Thoracic aorta (tissue), 2 donors: ENCODE measurements at regions not wholly inside any gene's neighbourhood (a gene's known extent, or its start where the extent isn't known, plus 50 kb on each side); places are given as distances from the start of the nearest gene placed in this dataset.

Source experiments
- ATAC-seq: fragments of 150-250 bp; one replicate; pipeline ENCODE4 v1.8.0; 2017; ENCODE audit warnings: low read depth; ENCODE audit not compliant: insufficient number of reproducible peaks, low FRiP score
- DNase-seq: peaks from one replicate; pipeline ENCODE4 v3.0.0-alpha.2; 2020; ENCODE audit warnings: low spot score
- H3K27ac ChIP-seq, 2 donors: fragments of 200-600 bp; sonication (generic); 1 replicate in 1 of 2; 2 replicates in 1 of 2; pipeline ENCODE4 v1.5.1; 2016; ENCODE audit warnings: mild to moderate bottlenecking in 2 of 2, moderate library complexity in 2 of 2
- H3K27me3 ChIP-seq: fragments of 200-600 bp; sonication (generic); replicated peaks from 2 replicates; pipeline ENCODE4 v1.6.0; 2016; ENCODE audit warnings: mild to moderate bottlenecking; ENCODE audit not compliant: insufficient read depth
- H3K36me3 ChIP-seq: fragments of 200-600 bp; sonication (generic); one replicate; pipeline ENCODE4 v1.5.1; 2016
- H3K4me1 ChIP-seq, 2 donors: fragments of 200-600 bp; sonication (generic); 1 replicate in 1 of 2; 2 replicates in 1 of 2; pipeline versions ENCODE4 v1.5.1 to v1.6.0; 2016; ENCODE audit warnings: low read depth in 2 of 2, mild to moderate bottlenecking in 1 of 2; ENCODE audit not compliant: control insufficient read depth in 1 of 2
- H3K4me3 ChIP-seq: fragments of 200-600 bp; sonication (generic); 2 replicates; pipeline ENCODE4 v1.5.1; 2016; ENCODE audit warnings: mild to moderate bottlenecking
- H3K9me3 ChIP-seq: fragments of 200-600 bp; sonication (generic); 2 replicates; pipeline ENCODE4 v1.5.1; 2016
- CTCF ChIP-seq: fragments of 200-600 bp; sonication (generic); IDR thresholded peaks from one replicate; pipeline ENCODE4 v1.5.1; 2019; ENCODE audit warnings: antibody characterized with exemption

DNA sequence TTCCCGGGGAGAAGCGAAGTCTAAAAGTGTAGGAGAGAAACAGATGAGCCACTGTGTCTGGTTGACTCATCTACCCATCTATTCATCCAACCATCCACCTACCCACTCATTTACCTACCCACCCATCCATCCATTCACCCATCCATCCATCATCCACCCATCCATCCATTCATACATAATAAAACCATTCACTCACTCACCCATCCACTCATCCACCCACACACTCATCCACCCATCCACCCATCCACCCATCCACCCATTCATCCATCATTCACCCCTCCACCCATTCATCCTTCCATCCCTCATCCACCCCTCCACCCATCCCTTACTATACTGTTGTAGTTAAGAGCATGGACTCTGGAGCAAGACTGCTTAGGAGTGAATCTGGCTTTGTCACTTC, 136.4 kb upstream of the ATP2B2 start:
- Histone ChIP-seq H3K4me3 (no peak overlapping the region), H3K27me3 (no peaks in the 10 kb centered on the region), H3K9me3 (peaks cover 6% of the 10 kb centered on the region), H3K36me3 (no peaks in the 10 kb centered on the region), H3K27ac (no peak overlapping the region), H3K4me1 (no peaks in the 10 kb centered on the region)
- ATAC-seq (no peak), DNase-seq (no peak)
- TF ChIP-seq CTCF: no peak

DNA sequence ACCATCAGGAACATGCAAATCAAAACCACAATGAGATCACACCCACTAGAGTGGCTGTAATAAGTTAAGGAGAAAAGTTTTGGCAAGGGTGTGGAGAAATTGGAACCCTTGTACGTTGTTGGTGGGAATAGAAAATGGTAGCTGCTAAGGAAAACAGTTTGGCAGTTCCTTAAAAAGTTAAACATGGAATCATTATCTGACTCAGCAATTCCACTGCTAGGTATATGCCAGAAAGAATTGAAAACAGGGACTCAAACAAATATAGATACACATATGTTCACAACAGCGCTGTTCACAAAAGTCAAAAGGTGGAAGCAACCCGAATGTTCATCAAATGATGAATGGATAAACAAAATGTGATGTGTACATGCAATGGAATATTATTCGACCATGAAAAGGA, 138.8 kb upstream of the ATP2B2 start:
- DNase-seq (no peak), ATAC-seq (no peak)
- Histone ChIP-seq H3K27me3 (no peaks in the 10 kb centered on the region), H3K27ac (no peak overlapping the region), H3K4me3 (no peak overlapping the region), H3K36me3 (no peaks in the 10 kb centered on the region), H3K9me3 (no peaks in the 10 kb centered on the region), H3K4me1 (no peaks in the 10 kb centered on the region)
- no peak for TF ChIP-seq CTCF

GRCh38 chr3:10645800-10646199, 140.4 kb upstream of the ATP2B2 start:
- H3K27me3 ChIP-seq: no peaks in the 10 kb centered on the region
- H3K4me3 ChIP-seq: no peak overlapping the region
- ATAC-seq: no peak
- no peak for DNase-seq
- H3K9me3 ChIP-seq: no peaks in the 10 kb centered on the region
- H3K4me1 ChIP-seq: no peaks in the 10 kb centered on the region
- H3K27ac ChIP-seq: no peak overlapping the region
- no peaks in the 10 kb centered on the region for H3K36me3 ChIP-seq
- no peak for TF ChIP-seq CTCF

GRCh38 chr3:10646531-10647335, 141.3 kb upstream of the ATP2B2 start:
- Histone ChIP-seq H3K27me3 (no peaks in the 10 kb centered on the region), H3K4me1 (no peaks in the 10 kb centered on the region), H3K9me3 (no peaks in the 10 kb centered on the region), H3K4me3 (no peak overlapping the region), H3K36me3 (no peaks in the 10 kb centered on the region), H3K27ac (no peak overlapping the region)
- ATAC-seq (no peak), DNase-seq (no peak)
- TF ChIP-seq CTCF: no peak

GRCh38 chr3:10647376-10647775, 142.0 kb upstream of the ATP2B2 start:
- Histone ChIP-seq H3K27me3 (no peaks in the 10 kb centered on the region), H3K4me3 (no peak overlapping the region), H3K36me3 (no peaks in the 10 kb centered on the region), H3K9me3 (no peaks in the 10 kb centered on the region), H3K27ac (no peak overlapping the region), H3K4me1 (no peaks in the 10 kb centered on the region)
- DNase-seq (no peak), ATAC-seq (no peak)
- no peak for TF ChIP-seq CTCF
